HepG2 (cell line): ENCODE measurements at regions not wholly inside any gene's neighbourhood (a gene's known extent, or its start where the extent isn't known, plus 50 kb on each side); places are given as distances from the start of the nearest gene placed in this dataset.
"Not testable (repeated sequence)": the region's sequence is repeated elsewhere in the genome, so short reads cannot be mapped to it uniquely, and the experiment has no call there.

Experiments used
- ATAC-seq: fragments of 200-7000 bp; cut with Tn5 transposase; 3 replicates; pipeline ENCODE4 v1.9.1; 2020; ENCODE audit warnings: mild to moderate bottlenecking, moderate library complexity
- BruUV-seq: library from RNA; stranded (reverse); fragments of 400-500 nt; replicated peaks from 2 replicates; lab custom pipeline; 2021; lab: Mats Ljungman, UMichigan
- CTCF ChIA-PET: fragments of 300-600 bp; formaldehyde crosslinking; extraction: SDS; loops from one replicate; lab custom pipeline; 2021; ENCODE audit warnings: low total read pairs, inconsistent platforms, low intra/inter-chr PET ratio; lab: Yijun Ruan, JAX
- POLR2A ChIA-PET: fragments of 350-600 bp; sonication (Branson Sonifier 250); formaldehyde crosslinking; loops from one replicate; lab custom pipeline; 2020; ENCODE audit warnings: antibody characterized with exemption, inconsistent platforms; lab: Yijun Ruan, JAX
- DNase-seq: peaks from one replicate; pipeline ENCODE4 v3.0.0-alpha.2; 2015; ENCODE audit warnings: low spot score
- FAIRE-seq: peaks from 3 replicates; lab custom pipeline; 2011; peaks lifted over from hg19 to GRCh38; lab: Jason Lieb, UNC
- H2AFZ ChIP-seq: one replicate; pipeline ENCODE4 v1.6.1; 2011; ENCODE audit warnings: low read length, inconsistent platforms
- H3K27ac ChIP-seq: fragments of 300-600 bp; 3 replicates; pipeline ENCODE4 v1.8.0; 2011; ENCODE audit warnings: mixed run types, mild to moderate bottlenecking, mixed read lengths, low read length, inconsistent platforms; ENCODE audit not compliant: insufficient read depth; ENCODE audit errors: extremely low read length
- H3K27me3 ChIP-seq, 2 experiments: fragments of 200-600 bp in 1 of 2; 2 replicates in 1 of 2; 3 replicates in 1 of 2; pipeline versions ENCODE4 v1.6.0 to v1.8.0; 2011; ENCODE audit warnings: low read length in 2 of 2, mild to moderate bottlenecking in 2 of 2, moderate library complexity in 2 of 2, inconsistent platforms in 1 of 2; ENCODE audit not compliant: insufficient read depth in 2 of 2, control insufficient read depth in 1 of 2
- H3K36me3 ChIP-seq, 2 experiments: fragments of 200-600 bp in 1 of 2; replicated peaks in 1 of 2; 2 replicates in 1 of 2; 3 replicates in 1 of 2; pipeline versions ENCODE4 v1.5.1 to v1.8.0; 2011; ENCODE audit warnings: low read length in 2 of 2, inconsistent platforms in 1 of 2; ENCODE audit not compliant: insufficient read depth in 2 of 2, control insufficient read depth in 1 of 2
- H3K4me1 ChIP-seq: 2 replicates; pipeline ENCODE4 v1.5.1; 2012; ENCODE audit warnings: low read length, inconsistent platforms; ENCODE audit not compliant: insufficient read depth
- H3K4me2 ChIP-seq: 2 replicates; pipeline ENCODE4 v1.6.0; 2011; ENCODE audit warnings: low read depth, low read length, inconsistent platforms
- H3K4me3 ChIP-seq, 3 experiments: fragments of 200-600 bp in 1 of 3; sonication (generic), shearing (Covaris generic) in 1 of 3; replicated peaks in 1 of 3; 2 replicates each; pipeline ENCODE4 v1.5.1; 2011 to 2016; ENCODE audit warnings: low read length in 3 of 3, inconsistent platforms in 2 of 3, low read depth in 2 of 3, mild to moderate bottlenecking in 2 of 3, control low read depth in 1 of 3, mixed read lengths in 1 of 3; ENCODE audit not compliant: insufficient read depth in 1 of 3
- H3K79me2 ChIP-seq: one replicate; pipeline ENCODE4 v1.6.1; 2011; ENCODE audit warnings: low read length, inconsistent platforms; ENCODE audit not compliant: insufficient read depth
- H3K9ac ChIP-seq: 2 replicates; pipeline ENCODE4 v1.6.0; 2011; ENCODE audit warnings: mild to moderate bottlenecking, low read depth, low read length, inconsistent platforms; ENCODE audit not compliant: insufficient read depth
- H3K9me3 ChIP-seq: 2 replicates; pipeline ENCODE4 v1.5.1; 2012; ENCODE audit warnings: mild to moderate bottlenecking, low read length
- H4K20me1 ChIP-seq: 2 replicates; pipeline ENCODE4 v1.6.0; 2011; ENCODE audit warnings: inconsistent platforms, mild to moderate bottlenecking, low read length, moderate library complexity; ENCODE audit not compliant: insufficient read depth
- WGBS: methylation state at CpG from one replicate; pipeline ENCODE4 v1.1.6; 2017; ENCODE audit warnings: low lambda C conversion rate; 5-methylcytosine and 5-hydroxymethylcytosine counted together
- in situ Hi-C: cut with HindIII; loops from 2 replicates; pipeline ENCODE4 v1.10.0; 2017; ENCODE audit warnings: low pct_unique_long_range_greater_than_20kb; ENCODE audit not compliant: extremely low pct_ligation_motif_present
- intact Hi-C: fragments of 100-400 bp; cut with micrococcal nuclease; formaldehyde crosslinking; loops from one replicate; pipeline ENCODE4 v1.10.0; 2022; ENCODE audit not compliant: unreplicated experiment

DNA sequence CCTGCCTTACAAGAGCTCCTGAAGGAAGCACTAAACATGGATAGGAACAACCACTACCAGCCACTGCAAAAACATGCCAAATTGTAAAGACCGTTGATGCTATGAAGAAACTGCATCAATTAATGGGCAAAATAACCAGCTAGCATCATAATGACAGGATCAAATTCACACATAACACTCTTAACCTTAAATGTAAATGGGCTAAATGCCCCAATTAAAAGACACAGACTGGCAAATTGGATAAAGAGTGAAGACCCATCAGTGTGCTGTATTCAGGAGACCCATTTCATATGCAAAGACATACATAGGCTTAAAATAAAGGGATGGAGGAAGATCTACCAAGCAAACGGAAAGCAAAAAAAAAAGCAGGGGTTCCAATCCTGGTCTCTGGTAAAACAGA is 72.7 kb downstream of the EXTL2 start:
- CTCF ChIA-PET = not testable (repeated sequence)

More for the DNA sequence above, 72.7 kb downstream of the EXTL2 start:
- H3K27me3 ChIP-seq, H3K9me3 ChIP-seq, ATAC-seq, H3K4me2 ChIP-seq, H3K4me1 ChIP-seq, H3K27ac ChIP-seq, H3K36me3 ChIP-seq, H2AFZ ChIP-seq, DNase-seq, FAIRE-seq, intact Hi-C loops, H3K4me3 ChIP-seq, POLR2A ChIA-PET, H3K9ac ChIP-seq, H3K79me2 ChIP-seq, in situ Hi-C loops, BruUV-seq, H4K20me1 ChIP-seq: not testable (repeated sequence)
- WGBS = 5% methylated on average over 2 of the region's 2 CpGs
